Mesenchymal stem cell (in vitro differentiated cells and primary cell): ENCODE measurements at regions not wholly inside any gene's neighbourhood (a gene's known extent, or its start where the extent isn't known, plus 50 kb on each side); places are given as distances from the start of the nearest gene placed in this dataset.

Experiments
- DNase-seq: peaks from one replicate; pipeline ENCODE4 v3.0.0-alpha.2; 2013
- H2AFZ ChIP-seq: one replicate; pipeline ENCODE4 v1.6.1; 2013; ENCODE audit warnings: low read depth, mild to moderate bottlenecking, control low read depth, inconsistent platforms, low read length, moderate library complexity
- H2AK5ac ChIP-seq: 2 replicates; pipeline ENCODE4 v1.6.1; 2013; ENCODE audit warnings: low read length, moderate library complexity, mild to moderate bottlenecking, inconsistent platforms; ENCODE audit not compliant: severe bottlenecking
- H2BK120ac ChIP-seq: one replicate; pipeline ENCODE4 v1.6.1; 2013; ENCODE audit warnings: low read depth, mild to moderate bottlenecking, inconsistent platforms, low read length, moderate library complexity
- H2BK12ac ChIP-seq, 2 experiments: one replicate each; pipeline ENCODE4 v1.6.1; 2013; ENCODE audit warnings: inconsistent platforms in 2 of 2, low read length in 2 of 2, mild to moderate bottlenecking in 2 of 2, moderate library complexity in 2 of 2, control low read depth in 1 of 2
- H2BK15ac ChIP-seq: one replicate; pipeline ENCODE4 v1.6.1; 2013; ENCODE audit warnings: mild to moderate bottlenecking, low read depth, inconsistent platforms; ENCODE audit not compliant: poor library complexity, severe bottlenecking
- H2BK5ac ChIP-seq: 2 replicates; pipeline ENCODE4 v1.6.1; 2013; ENCODE audit warnings: low read depth, mild to moderate bottlenecking, low read length, control low read depth, inconsistent platforms; ENCODE audit not compliant: poor library complexity, severe bottlenecking
- H3K14ac ChIP-seq, 2 experiments: one replicate each; pipeline ENCODE4 v1.6.1; 2013; ENCODE audit warnings: inconsistent platforms in 2 of 2, low read length in 2 of 2, control low read depth in 1 of 2, mild to moderate bottlenecking in 1 of 2, moderate library complexity in 1 of 2
- H3K18ac ChIP-seq, 2 experiments: one replicate each; pipeline ENCODE4 v1.6.1; 2013; ENCODE audit warnings: inconsistent platforms in 2 of 2, low read length in 2 of 2, control low read depth in 1 of 2, low read depth in 1 of 2, mild to moderate bottlenecking in 1 of 2
- H3K23ac ChIP-seq, 2 experiments: one replicate each; pipeline ENCODE4 v1.6.1; 2013; ENCODE audit warnings: inconsistent platforms in 2 of 2, low read length in 2 of 2, mild to moderate bottlenecking in 2 of 2, moderate library complexity in 2 of 2, control low read depth in 1 of 2
- H3K27ac ChIP-seq: 2 replicates; pipeline ENCODE4 v1.5.1; 2013; ENCODE audit warnings: mild to moderate bottlenecking, moderate library complexity, low read length, control low read depth, inconsistent platforms; ENCODE audit not compliant: poor library complexity, severe bottlenecking
- H3K27me3 ChIP-seq, 2 experiments: 2 replicates each; pipeline versions ENCODE4 v1.6.1 to v1.7.0; 2013; ENCODE audit warnings: low read length in 2 of 2, mild to moderate bottlenecking in 2 of 2, moderate library complexity in 2 of 2, control low read depth in 1 of 2, inconsistent platforms in 1 of 2; ENCODE audit not compliant: control insufficient read depth in 1 of 2, insufficient read depth in 1 of 2
- H3K36me3 ChIP-seq, 2 experiments: 2 replicates each; pipeline versions ENCODE4 v1.6.1 to v1.7.0; 2013; ENCODE audit warnings: low read length in 2 of 2, control low read depth in 1 of 2, inconsistent platforms in 1 of 2, low read depth in 1 of 2, mild to moderate bottlenecking in 1 of 2; ENCODE audit not compliant: insufficient read depth in 2 of 2, control insufficient read depth in 1 of 2
- H3K4ac ChIP-seq, 2 experiments: one replicate each; pipeline ENCODE4 v1.6.1; 2013; ENCODE audit warnings: inconsistent platforms in 2 of 2, low read length in 2 of 2, mild to moderate bottlenecking in 2 of 2, moderate library complexity in 2 of 2, control low read depth in 1 of 2, low read depth in 1 of 2
- H3K4me1 ChIP-seq: 2 replicates; pipeline ENCODE4 v1.6.1; 2013; ENCODE audit warnings: low read depth, low read length, control low read depth; ENCODE audit not compliant: control insufficient read depth, insufficient read depth
- H3K4me2 ChIP-seq: 2 replicates; pipeline ENCODE4 v1.6.1; 2013; ENCODE audit warnings: low read length, mild to moderate bottlenecking, inconsistent platforms; ENCODE audit not compliant: poor library complexity, severe bottlenecking
- H3K4me3 ChIP-seq, 2 experiments: 2 replicates each; pipeline versions ENCODE4 v1.5.1 to v1.7.0; 2013; ENCODE audit warnings: low read length in 2 of 2, mild to moderate bottlenecking in 2 of 2, control low read depth in 1 of 2, low read depth in 1 of 2; ENCODE audit not compliant: insufficient read depth in 1 of 2
- H3K79me1 ChIP-seq: replicated peaks from 2 replicates; pipeline ENCODE4 v1.6.1; 2013; ENCODE audit warnings: mild to moderate bottlenecking, control low read depth, low read length, inconsistent platforms; ENCODE audit not compliant: poor library complexity, severe bottlenecking
- H3K9ac ChIP-seq: 2 replicates; pipeline ENCODE4 v1.7.0; 2013; ENCODE audit warnings: mild to moderate bottlenecking, low read length, moderate library complexity
- H3K9me3 ChIP-seq: 2 replicates; pipeline ENCODE4 v1.7.0; 2013; ENCODE audit warnings: mild to moderate bottlenecking, low read length; ENCODE audit not compliant: control insufficient read depth
- H4K8ac ChIP-seq: one replicate; pipeline ENCODE4 v1.6.1; 2013; ENCODE audit warnings: inconsistent platforms, mild to moderate bottlenecking, low read length, moderate library complexity
- H4K91ac ChIP-seq: one replicate; pipeline ENCODE4 v1.6.1; 2013; ENCODE audit warnings: mild to moderate bottlenecking, low read length, inconsistent platforms
- WGBS: methylation state at CpG from one replicate; pipeline ENCODE4 v1.1.7; 2013; ENCODE audit warnings: mixed read lengths; 5-methylcytosine and 5-hydroxymethylcytosine counted together

- Histone ChIP-seq H2AFZ (no peak overlapping the region), H2BK15ac (no peak overlapping the region), H4K91ac (no peak overlapping the region), H3K4me2 (no peak overlapping the region), H3K9me3 (no peaks in the 10 kb centered on the region), H2BK120ac (no peak overlapping the region), H3K4me1 (no peaks in the 10 kb centered on the region), H3K14ac (no peak overlapping the region), H3K9ac (no peak overlapping the region), H2BK12ac (no peak overlapping the region), H3K36me3 (no peaks in the 10 kb centered on the region), H4K8ac (no peak overlapping the region), H3K18ac (no peak overlapping the region), H3K23ac (no peak overlapping the region), H2AK5ac (no peak overlapping the region), H3K4me3 (no peak overlapping the region), H3K27ac (no peak overlapping the region), H3K4ac (no peak overlapping the region), H3K27me3 (peaks cover 0 to 83% of the 10 kb centered on the region in 2 experiments), H3K79me1 (no peaks in the 10 kb centered on the region), H2BK5ac (no peak overlapping the region)
- WGBS, result 78% methylated on average over 6 of the region's 6 CpGs
- no peak for DNase-seq
Measured at GRCh38 chr17:79374807-79375206, 236.0 kb downstream of the RBFOX3 start.

DNA sequence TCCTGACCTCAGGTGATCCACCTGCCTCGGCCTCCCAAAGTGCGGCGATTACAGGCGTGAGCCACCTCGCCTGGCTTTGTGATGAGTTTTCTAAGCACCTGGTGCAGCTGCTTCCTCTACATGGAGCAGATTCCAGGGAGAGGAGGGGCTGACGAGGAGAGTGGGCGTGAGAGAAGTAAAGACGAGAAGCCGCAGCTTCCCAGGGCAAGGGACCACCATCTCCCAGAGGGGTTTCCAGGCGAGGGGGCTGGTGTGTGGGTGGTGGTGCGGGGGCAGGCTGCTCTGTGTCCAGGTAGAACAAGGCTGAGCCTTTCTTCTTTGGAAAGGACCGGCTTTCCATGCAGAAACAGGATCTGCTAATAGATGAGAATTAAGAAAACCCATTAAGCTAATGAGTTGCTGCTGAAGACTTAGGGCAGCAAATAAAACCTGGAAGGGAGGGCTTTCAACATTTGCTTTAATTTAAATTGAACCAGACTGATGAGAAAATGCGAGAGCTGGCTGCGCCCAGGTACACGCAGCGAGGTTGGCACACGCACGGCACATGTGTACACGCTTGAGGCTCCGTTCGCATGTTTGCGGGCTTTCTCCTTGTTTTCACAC is 236.7 kb downstream of the RBFOX3 start:
- no peaks in the 10 kb centered on the region for H3K4me1 ChIP-seq
- DNase-seq, result no peak
- no peak overlapping the region for H4K91ac ChIP-seq
- H3K9me3 ChIP-seq, result no peaks in the 10 kb centered on the region
- H2AFZ ChIP-seq, result no peak overlapping the region
- H3K27ac ChIP-seq, result no peak overlapping the region
- H2BK15ac ChIP-seq, result no peak overlapping the region
- no peak overlapping the region for H2AK5ac ChIP-seq
- 81% methylated on average over 18 of the region's 22 CpGs for WGBS
- H3K36me3 ChIP-seq, result no peaks in the 10 kb centered on the region
- H3K14ac ChIP-seq, result no peak overlapping the region
- no peak overlapping the region for H3K18ac ChIP-seq
- H2BK5ac ChIP-seq, result no peak overlapping the region
- no peak overlapping the region for H3K23ac ChIP-seq
- H3K4me2 ChIP-seq, result no peak overlapping the region
- H2BK120ac ChIP-seq, result no peak overlapping the region
- H4K8ac ChIP-seq, result no peak overlapping the region
- no peak overlapping the region for H2BK12ac ChIP-seq
- H3K79me1 ChIP-seq, result no peaks in the 10 kb centered on the region
- peaks cover 0 to 84% of the 10 kb centered on the region in 2 experiments for H3K27me3 ChIP-seq
- no peak overlapping the region for H3K9ac ChIP-seq
- no peak overlapping the region for H3K4me3 ChIP-seq
- H3K4ac ChIP-seq, result no peak overlapping the region

GRCh38 chr17:79372470-79373238 is 238.2 kb downstream of the RBFOX3 start:
- Histone ChIP-seq H2AFZ (no peak overlapping the region), H3K14ac (no peak overlapping the region), H3K18ac (no peak overlapping the region), H3K27me3 (peaks cover 0 to 81% of the 10 kb centered on the region in 2 experiments), H3K27ac (no peak overlapping the region), H3K4ac (no peak overlapping the region), H3K79me1 (no peaks in the 10 kb centered on the region), H3K4me1 (no peaks in the 10 kb centered on the region), H2BK5ac (no peak overlapping the region), H3K4me2 (no peak overlapping the region), H2BK120ac (no peak overlapping the region), H3K9me3 (no peaks in the 10 kb centered on the region), H2BK15ac (no peak overlapping the region), H3K36me3 (no peaks in the 10 kb centered on the region), H3K23ac (no peak overlapping the region), H4K91ac (no peak overlapping the region), H4K8ac (no peak overlapping the region), H3K9ac (no peak overlapping the region), H3K4me3 (no peak overlapping the region), H2BK12ac (no peak overlapping the region), H2AK5ac (no peak overlapping the region)
- 68% methylated on average over 14 of the region's 16 CpGs for WGBS
- no peak for DNase-seq

DNA sequence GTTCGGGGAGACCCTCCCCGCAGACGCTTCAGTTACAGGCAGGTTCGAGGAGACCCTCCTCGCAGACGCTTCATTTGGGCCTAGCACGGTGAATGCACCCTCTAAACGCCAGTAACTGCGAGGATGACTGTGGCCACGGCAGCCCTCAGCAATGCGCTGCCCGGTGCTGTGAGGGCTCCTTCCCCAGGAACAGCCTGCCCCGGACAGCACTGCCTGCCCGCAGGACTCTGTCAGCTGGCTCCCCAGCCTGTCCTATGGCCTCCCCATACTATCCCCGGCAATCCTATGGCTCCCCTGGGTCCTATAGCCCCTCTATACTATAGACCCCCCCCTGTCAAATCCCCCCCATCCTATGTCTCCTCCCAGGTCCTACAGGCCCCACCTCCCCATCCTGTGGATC is 238.9 kb downstream of the RBFOX3 start:
- H2AK5ac ChIP-seq, result no peak overlapping the region
- H3K79me1 ChIP-seq, result no peaks in the 10 kb centered on the region
- H2BK15ac ChIP-seq, result no peak overlapping the region
- H2BK120ac ChIP-seq, result no peak overlapping the region
- no peak overlapping the region for H3K9ac ChIP-seq
- H4K91ac ChIP-seq, result no peak overlapping the region
- H3K27me3 ChIP-seq, result peaks cover 0 to 81% of the 10 kb centered on the region in 2 experiments
- no peak overlapping the region for H3K27ac ChIP-seq
- no peak overlapping the region for H4K8ac ChIP-seq
- H3K4ac ChIP-seq, result no peak overlapping the region
- no peak overlapping the region for H3K18ac ChIP-seq
- H2BK12ac ChIP-seq, result no peak overlapping the region
- no peak overlapping the region for H3K4me3 ChIP-seq
- no peaks in the 10 kb centered on the region for H3K36me3 ChIP-seq
- no peak overlapping the region for H3K14ac ChIP-seq
- H2BK5ac ChIP-seq, result no peak overlapping the region
- no peak for DNase-seq
- 90% methylated on average over 15 of the region's 15 CpGs for WGBS
- no peaks in the 10 kb centered on the region for H3K9me3 ChIP-seq
- no peaks in the 10 kb centered on the region for H3K4me1 ChIP-seq
- no peak overlapping the region for H3K4me2 ChIP-seq
- H2AFZ ChIP-seq, result no peak overlapping the region
- H3K23ac ChIP-seq, result no peak overlapping the region
